NCI-H187 (cell line): ENCODE measurements at regions not wholly inside any gene's neighbourhood (a gene's known extent, or its start where the extent isn't known, plus 50 kb on each side); places are given as distances from the start of the nearest gene placed in this dataset.

Experiments used
- DNase-seq, 2 experiments: peaks; one replicate each; lab custom pipeline; 2025; lab: John Stamatoyannopoulos, UW

- peak in 1 of 2 experiments; percentile 8 for DNase-seq
Measured at GRCh38 chr20:6886065-6886729, 118.7 kb downstream of the BMP2 start.

- no peak for DNase-seq
Measured at GRCh38 chr20:6887966-6888365, 120.5 kb downstream of the BMP2 start.

- DNase-seq: no peak
Measured at GRCh38 chr20:6888736-6889395, 121.4 kb downstream of the BMP2 start.

- no peak for DNase-seq
Measured at GRCh38 chr20:6892724-6893123, 125.2 kb downstream of the BMP2 start.

GRCh38 chr20:6898928-6899327, 131.4 kb downstream of the BMP2 start:
- DNase-seq: no peak

- DNase-seq: no peak
Measured at GRCh38 chr20:6906871-6907270, 139.4 kb downstream of the BMP2 start.

GRCh38 chr20:6908673-6909072, 141.2 kb downstream of the BMP2 start:
- DNase-seq: peak in 1 of 2 experiments; percentile 21

GRCh38 chr20:6909608-6910007, 142.1 kb downstream of the BMP2 start:
- DNase-seq: no peak

- DNase-seq: no peak
Measured at GRCh38 chr20:6914986-6915385, 147.5 kb downstream of the BMP2 start.

- no peak for DNase-seq
Measured at GRCh38 chr20:6916938-6917337, 149.5 kb downstream of the BMP2 start.

GRCh38 chr20:6919792-6920468, 152.4 kb downstream of the BMP2 start:
- DNase-seq: no peak

- peak in 1 of 2 experiments; percentile 42 for DNase-seq
Measured at GRCh38 chr20:6920991-6921613, 153.6 kb downstream of the BMP2 start.

GRCh38 chr20:6921717-6922386, 154.4 kb downstream of the BMP2 start:
- peak; percentile 78 to 97 for DNase-seq

- no peak for DNase-seq
Measured at GRCh38 chr20:6924681-6925080, 157.2 kb downstream of the BMP2 start.

- no peak for DNase-seq
Measured at GRCh38 chr20:6925744-6926278, 158.3 kb downstream of the BMP2 start.

GRCh38 chr20:6940048-6940447, 172.6 kb downstream of the BMP2 start:
- peak in 1 of 2 experiments; percentile 4 for DNase-seq

- no peak for DNase-seq
Measured at GRCh38 chr20:6940876-6941275, 173.4 kb downstream of the BMP2 start.

- no peak for DNase-seq
Measured at GRCh38 chr20:6941571-6941970, 174.1 kb downstream of the BMP2 start.

- DNase-seq: no peak
Measured at GRCh38 chr20:6942266-6942665, 174.8 kb downstream of the BMP2 start.

- no peak for DNase-seq
Measured at GRCh38 chr20:6944292-6944691, 176.8 kb downstream of the BMP2 start.

GRCh38 chr20:6953611-6954010, 186.1 kb downstream of the BMP2 start:
- no peak for DNase-seq

- no peak for DNase-seq
Measured at GRCh38 chr20:6954219-6954618, 186.7 kb downstream of the BMP2 start.
